Tibial artery (tissue), 4 donors: ENCODE measurements at regions not wholly inside any gene's neighbourhood (a gene's known extent, or its start where the extent isn't known, plus 50 kb on each side); places are given as distances from the start of the nearest gene placed in this dataset.
"Not testable (repeated sequence)": the region's sequence is repeated elsewhere in the genome, so short reads cannot be mapped to it uniquely, and the experiment has no call there.

Experiments used
- DNase-seq, 2 donors: peaks; one replicate each; pipeline ENCODE4 v3.0.0-alpha.2; 2019
- H3K27ac ChIP-seq, 2 donors: fragments of 200-600 bp; sonication (generic) in 1 of 2; 1 replicate in 1 of 2; 2 replicates in 1 of 2; pipeline ENCODE4 v1.5.1; 2018 to 2019; ENCODE audit warnings: mild to moderate bottlenecking in 1 of 2
- H3K27me3 ChIP-seq, 2 donors: fragments of 200-600 bp; sonication (generic) in 1 of 2; one replicate each; pipeline versions ENCODE4 v1.5.1 to v1.6.0; 2016 to 2019
- H3K36me3 ChIP-seq, 3 donors: fragments of 200-600 bp; sonication (generic) in 2 of 3; one replicate each; pipeline ENCODE4 v1.5.1; 2016 to 2019; ENCODE audit warnings: mild to moderate bottlenecking in 2 of 3
- H3K4me1 ChIP-seq, 4 donors: fragments of 200-600 bp; sonication (generic) in 2 of 4; 1 replicate in 3 of 4; 2 replicates in 1 of 4; pipeline ENCODE4 v1.5.1; 2016 to 2019
- H3K4me3 ChIP-seq, 2 donors: fragments of 200-600 bp; sonication (generic) in 1 of 2; 1 replicate in 1 of 2; 2 replicates in 1 of 2; pipeline ENCODE4 v1.5.1; 2018 to 2019; ENCODE audit warnings: mild to moderate bottlenecking in 2 of 2
- H3K9me3 ChIP-seq, 3 donors: fragments of 200-600 bp; sonication (generic) in 1 of 3; one replicate each; pipeline ENCODE4 v1.5.1; 2016 to 2019
- intact Hi-C: fragments of 100-400 bp; cut with DNase I; formaldehyde crosslinking; loops from one replicate; pipeline ENCODE4 v1.15.0; 2023; ENCODE audit warnings: low total_unique reads
- TF ChIP-seq, protein P1 (sequence below), 2 experiments: fragments of 200-600 bp in 1 of 2; fragments of 450-650 bp in 1 of 2; IDR thresholded peaks; one replicate each; pipeline ENCODE4 v1.5.1; 2017 to 2019; ENCODE audit warnings: antibody characterized with exemption in 2 of 2, mild to moderate bottlenecking in 1 of 2, moderate library complexity in 1 of 2

GRCh38 chr14:28820677-28821076 lies 54.1 kb downstream of the FOXG1 start:
- intact Hi-C loops = no loop called here
- H3K9me3 ChIP-seq = peaks cover 0 to 16% (median 0%) of the 10 kb centered on the region in 3 donors
- TF ChIP-seq, protein P1, sequence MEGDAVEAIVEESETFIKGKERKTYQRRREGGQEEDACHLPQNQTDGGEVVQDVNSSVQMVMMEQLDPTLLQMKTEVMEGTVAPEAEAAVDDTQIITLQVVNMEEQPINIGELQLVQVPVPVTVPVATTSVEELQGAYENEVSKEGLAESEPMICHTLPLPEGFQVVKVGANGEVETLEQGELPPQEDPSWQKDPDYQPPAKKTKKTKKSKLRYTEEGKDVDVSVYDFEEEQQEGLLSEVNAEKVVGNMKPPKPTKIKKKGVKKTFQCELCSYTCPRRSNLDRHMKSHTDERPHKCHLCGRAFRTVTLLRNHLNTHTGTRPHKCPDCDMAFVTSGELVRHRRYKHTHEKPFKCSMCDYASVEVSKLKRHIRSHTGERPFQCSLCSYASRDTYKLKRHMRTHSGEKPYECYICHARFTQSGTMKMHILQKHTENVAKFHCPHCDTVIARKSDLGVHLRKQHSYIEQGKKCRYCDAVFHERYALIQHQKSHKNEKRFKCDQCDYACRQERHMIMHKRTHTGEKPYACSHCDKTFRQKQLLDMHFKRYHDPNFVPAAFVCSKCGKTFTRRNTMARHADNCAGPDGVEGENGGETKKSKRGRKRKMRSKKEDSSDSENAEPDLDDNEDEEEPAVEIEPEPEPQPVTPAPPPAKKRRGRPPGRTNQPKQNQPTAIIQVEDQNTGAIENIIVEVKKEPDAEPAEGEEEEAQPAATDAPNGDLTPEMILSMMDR (IDR thresholded peaks at IDR 0.05) = no peak

DNA sequence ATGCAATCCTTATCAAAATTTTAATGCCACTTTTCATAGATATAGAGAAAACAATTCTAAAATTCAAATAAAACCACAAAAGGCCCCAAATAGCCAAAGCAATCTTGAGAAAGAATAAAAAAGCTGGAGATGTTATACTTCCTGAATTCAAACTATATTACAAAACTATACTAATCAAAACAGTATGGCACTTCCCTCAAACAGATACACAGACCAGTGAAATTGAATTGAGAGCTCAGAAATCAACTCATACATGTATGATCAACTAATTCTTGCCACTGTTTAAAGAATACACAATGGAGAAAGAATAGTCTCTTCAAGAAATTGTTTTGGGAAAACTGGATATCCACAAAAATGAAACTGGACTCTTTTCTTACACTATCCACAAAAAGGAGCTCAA lies 55.4 kb downstream of the FOXG1 start:
- Histone ChIP-seq H3K27me3 (no peaks in the 10 kb centered on the region), H3K27ac (no peak overlapping the region), H3K9me3 (peaks cover 0 to 16% (median 0%) of the 10 kb centered on the region in 3 donors), H3K4me3 (no peak overlapping the region), H3K4me1 (no peaks in the 10 kb centered on the region), H3K36me3 (no peaks in the 10 kb centered on the region)
- intact Hi-C loops = no loop called here
- DNase-seq = no peak
- TF ChIP-seq, protein P1 (IDR thresholded peaks at IDR 0.05) = no peak

More at GRCh38 chr14:28820677-28821076, 54.1 kb downstream of the FOXG1 start:
- Histone ChIP-seq H3K27me3 (no peaks in the 10 kb centered on the region), H3K4me3 (no peak overlapping the region), H3K4me1 (no peaks in the 10 kb centered on the region), H3K27ac (no peak overlapping the region), H3K36me3 (no peaks in the 10 kb centered on the region)
- no peak for DNase-seq

DNA sequence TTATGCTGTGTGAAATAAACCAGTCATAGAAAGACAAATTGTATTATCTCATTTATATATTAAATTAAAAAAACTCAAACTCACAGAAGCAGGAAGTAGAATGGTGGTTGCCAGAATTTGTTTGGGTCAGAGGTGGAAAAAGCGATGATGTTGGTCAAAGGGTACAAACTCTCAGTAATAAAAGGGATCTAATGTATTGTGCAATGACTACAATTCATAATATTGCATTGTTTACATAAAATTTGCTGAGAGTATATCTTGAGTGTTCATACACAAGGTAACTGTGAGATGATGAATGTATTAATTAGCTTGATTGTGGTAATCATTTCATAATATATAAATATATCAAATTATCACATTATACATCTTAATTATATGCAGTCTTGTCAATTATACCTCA lies 56.7 kb downstream of the FOXG1 start:
- H3K4me1 ChIP-seq = no peaks in the 10 kb centered on the region
- DNase-seq = no peak
- TF ChIP-seq, protein P1 (IDR thresholded peaks at IDR 0.05) = no peak
- no peak overlapping the region for H3K4me3 ChIP-seq
- no peaks in the 10 kb centered on the region for H3K36me3 ChIP-seq
- peaks cover 0 to 16% (median 0%) of the 10 kb centered on the region in 3 donors for H3K9me3 ChIP-seq
- H3K27me3 ChIP-seq = no peaks in the 10 kb centered on the region
- no peak overlapping the region for H3K27ac ChIP-seq
- intact Hi-C loops = no loop called here

DNA sequence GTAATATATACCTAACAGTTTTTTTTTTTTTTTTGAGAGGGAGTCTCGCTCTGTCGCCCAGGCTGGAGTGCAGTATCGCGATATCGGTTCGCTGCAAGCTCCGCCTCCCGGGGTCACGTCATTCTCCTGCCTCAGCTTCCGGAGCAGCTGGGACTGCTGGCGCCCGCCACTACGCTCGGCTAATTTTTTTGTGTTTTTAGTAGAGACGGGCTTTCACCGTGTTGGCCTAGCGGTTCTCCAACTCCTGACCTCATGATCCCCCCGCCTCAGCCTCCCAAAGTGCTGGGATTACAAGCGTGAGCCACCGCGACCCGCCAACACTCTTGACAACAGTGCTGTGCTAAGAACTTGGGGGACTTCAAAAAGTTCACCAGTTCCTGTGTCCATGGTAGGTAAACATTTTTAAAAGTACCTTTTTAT lies 63.5 kb downstream of the FOXG1 start:
- TF ChIP-seq, protein P1 (IDR thresholded peaks at IDR 0.05) = no peak
- no peaks in the 10 kb centered on the region for H3K4me1 ChIP-seq
- no peak overlapping the region for H3K27ac ChIP-seq
- intact Hi-C loops = no loop called here
- no peaks in the 10 kb centered on the region for H3K27me3 ChIP-seq
- no peaks in the 10 kb centered on the region for H3K9me3 ChIP-seq
- no peak for DNase-seq
- no peaks in the 10 kb centered on the region for H3K36me3 ChIP-seq
- no peak overlapping the region for H3K4me3 ChIP-seq

DNA sequence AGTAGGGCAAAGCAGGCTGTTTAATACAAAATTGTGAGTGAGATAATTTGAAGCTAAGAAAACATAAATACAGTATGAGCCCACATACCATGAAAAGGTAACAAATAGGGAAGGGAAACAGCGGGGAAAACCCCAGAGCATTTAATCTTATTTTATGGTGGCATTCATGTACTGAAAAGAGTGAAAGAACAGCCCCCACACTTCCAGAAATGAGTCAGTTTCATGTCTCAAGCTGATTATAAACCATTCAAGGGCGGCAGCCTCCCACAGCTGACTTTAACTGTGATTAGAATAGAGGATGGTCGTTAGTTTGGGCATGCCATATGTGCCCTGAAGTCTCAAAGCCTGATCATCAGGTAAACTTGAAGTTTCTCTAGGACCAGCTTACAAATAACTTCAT lies 64.5 kb downstream of the FOXG1 start:
- Histone ChIP-seq H3K27ac (no peak overlapping the region), H3K4me1 (no peaks in the 10 kb centered on the region), H3K4me3 (no peak overlapping the region), H3K27me3 (no peaks in the 10 kb centered on the region), H3K9me3 (no peaks in the 10 kb centered on the region), H3K36me3 (no peaks in the 10 kb centered on the region)
- TF ChIP-seq, protein P1 (IDR thresholded peaks at IDR 0.05) = no peak
- DNase-seq = no peak
- intact Hi-C loops = no loop called here

- H3K27ac ChIP-seq, H3K4me3 ChIP-seq, H3K9me3 ChIP-seq, H3K4me1 ChIP-seq, DNase-seq, H3K27me3 ChIP-seq, H3K36me3 ChIP-seq, intact Hi-C loops: not testable (repeated sequence)
These were observed 76.0 kb downstream of the FOXG1 start for GRCh38 chr14:28842569-28842968.
